ENCODE measurements at regions not wholly inside any gene's neighbourhood (a gene's known extent, or its start where the extent isn't known, plus 50 kb on each side); places are given as distances from the start of the nearest gene placed in this dataset.

DNA sequence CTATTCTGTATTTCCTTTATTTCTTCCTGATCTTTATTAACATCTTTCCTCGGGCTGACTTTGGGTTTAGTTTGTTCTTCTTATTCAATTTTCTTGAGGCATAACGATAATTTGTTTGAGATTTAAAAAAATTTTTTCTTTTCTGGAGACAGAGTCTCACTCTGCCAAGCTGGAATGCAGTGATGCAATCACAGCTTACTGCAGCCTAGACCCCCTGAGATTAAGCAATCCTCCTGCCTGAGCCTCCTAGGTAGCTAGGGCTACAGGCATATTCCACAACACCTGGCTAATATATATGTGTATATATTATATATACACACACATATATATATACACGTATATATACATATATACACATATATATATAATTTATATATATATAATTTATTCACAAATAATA is 540.2 kb downstream of the NXPH1 start:
- Histone ChIP-seq H3K4me3 (no peak overlapping the region), H4K20me1 (ENCODE audit: insufficient read depth) (no peaks in the 10 kb centered on the region), H3K27ac (no peak overlapping the region), H3K27me3 (ENCODE audit: insufficient read depth, low read depth) (no peaks in the 10 kb centered on the region), H3K4me1 (replicated peaks; ENCODE audit: insufficient read depth) (no peaks in the 10 kb centered on the region), H3K4me2 (no peak overlapping the region), H2AFZ (no peak overlapping the region), H3K36me3 (ENCODE audit: low read depth) (no peaks in the 10 kb centered on the region), H3K9me3 (ENCODE audit: insufficient read depth, low read depth) (no peaks in the 10 kb centered on the region), H3K79me2 (ENCODE audit: low read depth) (no peaks in the 10 kb centered on the region), H3F3A (ENCODE audit: insufficient read depth, low read depth) (no peaks in the 10 kb centered on the region), H3K9me2 (ENCODE audit: insufficient read depth) (no peaks in the 10 kb centered on the region)
- CTCF ChIA-PET, result no interaction called here
- TF ChIP-seq EZH2 (IDR thresholded peaks at IDR 0.05; ENCODE audit: low read depth), result no peak
- TF ChIP-seq, protein P1, sequence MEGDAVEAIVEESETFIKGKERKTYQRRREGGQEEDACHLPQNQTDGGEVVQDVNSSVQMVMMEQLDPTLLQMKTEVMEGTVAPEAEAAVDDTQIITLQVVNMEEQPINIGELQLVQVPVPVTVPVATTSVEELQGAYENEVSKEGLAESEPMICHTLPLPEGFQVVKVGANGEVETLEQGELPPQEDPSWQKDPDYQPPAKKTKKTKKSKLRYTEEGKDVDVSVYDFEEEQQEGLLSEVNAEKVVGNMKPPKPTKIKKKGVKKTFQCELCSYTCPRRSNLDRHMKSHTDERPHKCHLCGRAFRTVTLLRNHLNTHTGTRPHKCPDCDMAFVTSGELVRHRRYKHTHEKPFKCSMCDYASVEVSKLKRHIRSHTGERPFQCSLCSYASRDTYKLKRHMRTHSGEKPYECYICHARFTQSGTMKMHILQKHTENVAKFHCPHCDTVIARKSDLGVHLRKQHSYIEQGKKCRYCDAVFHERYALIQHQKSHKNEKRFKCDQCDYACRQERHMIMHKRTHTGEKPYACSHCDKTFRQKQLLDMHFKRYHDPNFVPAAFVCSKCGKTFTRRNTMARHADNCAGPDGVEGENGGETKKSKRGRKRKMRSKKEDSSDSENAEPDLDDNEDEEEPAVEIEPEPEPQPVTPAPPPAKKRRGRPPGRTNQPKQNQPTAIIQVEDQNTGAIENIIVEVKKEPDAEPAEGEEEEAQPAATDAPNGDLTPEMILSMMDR (conservative IDR thresholded peaks at IDR 0.05), result no peak
- no peak for DNase-seq
- no TSS peak for BruUV-seq (replicated peaks)
- POLR2A ChIA-PET (ENCODE audit: unreplicated experiment), result no interaction called here
- intact Hi-C loops (cut with micrococcal nuclease; ENCODE audit: unreplicated experiment), result no loop called here

DNA sequence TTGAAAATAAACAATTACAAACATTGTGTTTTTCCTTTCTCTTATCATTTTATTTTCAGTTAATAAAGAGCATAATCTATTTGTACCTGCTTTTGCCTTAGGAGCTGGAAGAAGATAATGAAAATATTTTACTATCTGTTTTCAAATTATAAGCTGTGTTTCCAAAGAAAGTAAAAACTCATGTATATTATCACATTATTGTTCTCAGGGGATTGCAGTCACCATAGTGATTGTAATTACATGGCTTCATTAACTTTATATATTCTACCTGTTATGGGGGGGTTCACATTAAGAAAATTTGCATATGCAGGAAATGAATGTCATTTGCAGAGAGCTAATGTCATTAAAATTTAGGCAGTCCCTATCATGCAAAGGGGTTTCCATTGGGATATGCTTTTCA is 542.3 kb downstream of the NXPH1 start:
- TF ChIP-seq EZH2 (IDR thresholded peaks at IDR 0.05; ENCODE audit: low read depth), result no peak
- TF ChIP-seq, protein P1 (conservative IDR thresholded peaks at IDR 0.05), result no peak
- no peaks in the 10 kb centered on the region for H3K27me3 ChIP-seq (ENCODE audit: insufficient read depth, low read depth)
- H2AFZ ChIP-seq, result no peak overlapping the region
- no TSS peak for BruUV-seq (replicated peaks)
- no peaks in the 10 kb centered on the region for H4K20me1 ChIP-seq (ENCODE audit: insufficient read depth)
- no peak overlapping the region for H3K4me2 ChIP-seq
- H3F3A ChIP-seq (ENCODE audit: insufficient read depth, low read depth), result no peaks in the 10 kb centered on the region
- H3K4me3 ChIP-seq, result no peak overlapping the region
- POLR2A ChIA-PET (ENCODE audit: unreplicated experiment), result no interaction called here
- intact Hi-C loops (cut with micrococcal nuclease; ENCODE audit: unreplicated experiment), result no loop called here
- H3K9me3 ChIP-seq (ENCODE audit: insufficient read depth, low read depth), result no peaks in the 10 kb centered on the region
- no peaks in the 10 kb centered on the region for H3K79me2 ChIP-seq (ENCODE audit: low read depth)
- CTCF ChIA-PET, result no interaction called here
- no peaks in the 10 kb centered on the region for H3K9me2 ChIP-seq (ENCODE audit: insufficient read depth)
- no peaks in the 10 kb centered on the region for H3K36me3 ChIP-seq (ENCODE audit: low read depth)
- DNase-seq, result no peak
- no peaks in the 10 kb centered on the region for H3K4me1 ChIP-seq (replicated peaks; ENCODE audit: insufficient read depth)
- H3K27ac ChIP-seq, result no peak overlapping the region

DNA sequence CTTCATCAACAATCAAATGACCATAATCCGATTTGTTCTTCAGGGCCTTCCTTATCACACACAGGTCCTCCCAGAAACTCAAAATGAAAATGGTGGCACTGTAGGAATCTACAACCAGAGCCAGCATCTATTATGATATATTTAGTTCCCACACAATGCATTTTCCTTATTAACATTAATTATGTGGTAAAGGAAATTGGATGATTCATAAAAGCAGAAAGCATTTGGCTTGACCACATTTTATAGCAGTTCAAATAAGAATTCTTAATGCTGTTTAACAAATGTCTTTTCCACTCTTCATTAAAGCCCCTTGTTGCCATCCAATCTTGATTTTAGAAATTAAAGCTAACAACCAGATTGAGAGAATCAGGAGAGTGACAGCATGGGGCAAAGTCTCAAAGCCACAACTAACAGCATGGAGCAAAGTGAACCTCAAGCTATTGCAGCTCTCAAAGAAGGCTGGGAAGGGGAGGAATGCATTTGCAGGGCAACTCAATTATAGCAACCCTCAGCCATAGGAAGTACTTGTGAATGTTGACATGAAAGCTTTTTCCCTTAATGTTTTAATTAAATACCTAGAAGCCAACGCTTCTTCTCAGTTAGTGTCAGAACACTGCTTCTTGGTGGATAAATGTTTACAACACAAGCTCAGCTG is 549.1 kb downstream of the NXPH1 start:
- H3K9me2 ChIP-seq (ENCODE audit: insufficient read depth), result no peaks in the 10 kb centered on the region
- BruUV-seq (replicated peaks), result no TSS peak
- no peaks in the 10 kb centered on the region for H4K20me1 ChIP-seq (ENCODE audit: insufficient read depth)
- no peaks in the 10 kb centered on the region for H3K9me3 ChIP-seq (ENCODE audit: insufficient read depth, low read depth)
- H3K36me3 ChIP-seq (ENCODE audit: low read depth), result no peaks in the 10 kb centered on the region
- H3K4me1 ChIP-seq (replicated peaks; ENCODE audit: insufficient read depth), result no peaks in the 10 kb centered on the region
- TF ChIP-seq, protein P1 (conservative IDR thresholded peaks at IDR 0.05), result no peak
- TF ChIP-seq EZH2 (IDR thresholded peaks at IDR 0.05; ENCODE audit: low read depth), result no peak
- no peak for DNase-seq
- no peaks in the 10 kb centered on the region for H3F3A ChIP-seq (ENCODE audit: insufficient read depth, low read depth)
- H3K27ac ChIP-seq, result no peak overlapping the region
- ChIA-PET POLR2A (ENCODE audit: unreplicated experiment) (interaction anchor here (0.6 kb wide), 1 partner anchor 18 kb away, joined by 3 read pairs; no protein-coding TSS in a partner anchor), CTCF (no interaction called here)
- H2AFZ ChIP-seq, result no peak overlapping the region
- no peak overlapping the region for H3K4me2 ChIP-seq
- intact Hi-C loops (cut with micrococcal nuclease; ENCODE audit: unreplicated experiment), result no loop called here
- no peak overlapping the region for H3K4me3 ChIP-seq
- H3K27me3 ChIP-seq (ENCODE audit: insufficient read depth, low read depth), result no peaks in the 10 kb centered on the region
- H3K79me2 ChIP-seq (ENCODE audit: low read depth), result no peaks in the 10 kb centered on the region
